ENCODE measurements at regions not wholly inside any gene's neighbourhood (a gene's known extent, or its start where the extent isn't known, plus 50 kb on each side); places are given as distances from the start of the nearest gene placed in this dataset.

GRCh38 chr7:31284106-31284505, 56.4 kb downstream of the NEUROD6 start:
- no peak overlapping the region for H3K27ac Mint-ChIP-seq (ENCODE audit: unreplicated experiment)
- DNase-seq = no peak
- H3K9me3 Mint-ChIP-seq (ENCODE audit: unreplicated experiment) = no peaks in the 10 kb centered on the region
- no peaks in the 10 kb centered on the region for H3K27me3 Mint-ChIP-seq (ENCODE audit: unreplicated experiment)
- H3K4me1 Mint-ChIP-seq (ENCODE audit: low read depth, unreplicated experiment) = no peaks in the 10 kb centered on the region
- H3K4me3 Mint-ChIP-seq (ENCODE audit: unreplicated experiment) = no peak overlapping the region
- no peak for TF ChIP-seq CTCF (IDR thresholded peaks at IDR 0.05; ENCODE audit: partially characterized antibody, unreplicated experiment)
- H3K36me3 Mint-ChIP-seq (ENCODE audit: unreplicated experiment) = no peaks in the 10 kb centered on the region

GRCh38 chr7:31271641-31272405, 68.7 kb downstream of the NEUROD6 start:
- Mint-ChIP-seq H3K9me3 (ENCODE audit: unreplicated experiment) (no peaks in the 10 kb centered on the region), H3K27ac (ENCODE audit: unreplicated experiment) (no peak overlapping the region), H3K27me3 (ENCODE audit: unreplicated experiment) (no peaks in the 10 kb centered on the region), H3K36me3 (ENCODE audit: unreplicated experiment) (no peaks in the 10 kb centered on the region), H3K4me3 (ENCODE audit: unreplicated experiment) (no peak overlapping the region), H3K4me1 (ENCODE audit: low read depth, unreplicated experiment) (no peaks in the 10 kb centered on the region)
- TF ChIP-seq CTCF (IDR thresholded peaks at IDR 0.05; ENCODE audit: partially characterized antibody, unreplicated experiment) = no peak
- DNase-seq = no peak

- no peaks in the 10 kb centered on the region for H3K4me1 Mint-ChIP-seq (ENCODE audit: low read depth, unreplicated experiment)
- DNase-seq = no peak
These were observed 73.0 kb downstream of the NEUROD6 start for GRCh38 chr7:31267486-31267885.

GRCh38 chr7:31263338-31263737, 77.2 kb downstream of the NEUROD6 start:
- no peak for DNase-seq
- H3K9me3 Mint-ChIP-seq (ENCODE audit: unreplicated experiment) = no peaks in the 10 kb centered on the region
- no peaks in the 10 kb centered on the region for H3K36me3 Mint-ChIP-seq (ENCODE audit: unreplicated experiment)
- no peak for TF ChIP-seq CTCF (IDR thresholded peaks at IDR 0.05; ENCODE audit: partially characterized antibody, unreplicated experiment)
- H3K4me3 Mint-ChIP-seq (ENCODE audit: unreplicated experiment) = no peak overlapping the region
- H3K4me1 Mint-ChIP-seq (ENCODE audit: low read depth, unreplicated experiment) = no peaks in the 10 kb centered on the region
- no peak overlapping the region for H3K27ac Mint-ChIP-seq (ENCODE audit: unreplicated experiment)
- H3K27me3 Mint-ChIP-seq (ENCODE audit: unreplicated experiment) = no peaks in the 10 kb centered on the region

More at GRCh38 chr7:31267486-31267885, 73.0 kb downstream of the NEUROD6 start:
- Mint-ChIP-seq H3K27me3 (ENCODE audit: unreplicated experiment) (no peaks in the 10 kb centered on the region), H3K4me3 (ENCODE audit: unreplicated experiment) (no peak overlapping the region), H3K36me3 (ENCODE audit: unreplicated experiment) (no peaks in the 10 kb centered on the region), H3K27ac (ENCODE audit: unreplicated experiment) (no peak overlapping the region), H3K9me3 (ENCODE audit: unreplicated experiment) (no peaks in the 10 kb centered on the region)
- TF ChIP-seq CTCF (IDR thresholded peaks at IDR 0.05; ENCODE audit: partially characterized antibody, unreplicated experiment) = no peak

- DNase-seq = no peak
- H3K9me3 Mint-ChIP-seq (ENCODE audit: unreplicated experiment) = no peaks in the 10 kb centered on the region
- H3K4me3 Mint-ChIP-seq (ENCODE audit: unreplicated experiment) = no peak overlapping the region
- H3K27me3 Mint-ChIP-seq (ENCODE audit: unreplicated experiment) = no peaks in the 10 kb centered on the region
- no peaks in the 10 kb centered on the region for H3K36me3 Mint-ChIP-seq (ENCODE audit: unreplicated experiment)
- TF ChIP-seq CTCF (IDR thresholded peaks at IDR 0.05; ENCODE audit: partially characterized antibody, unreplicated experiment) = no peak
- H3K4me1 Mint-ChIP-seq (ENCODE audit: low read depth, unreplicated experiment) = no peaks in the 10 kb centered on the region
- no peak overlapping the region for H3K27ac Mint-ChIP-seq (ENCODE audit: unreplicated experiment)
These were observed 79.2 kb downstream of the NEUROD6 start for GRCh38 chr7:31261341-31261740.

Measured in glutamatergic neuron (in vitro differentiated cells).